ENCODE measurements at regions not wholly inside any gene's neighbourhood (a gene's known extent, or its start where the extent isn't known, plus 50 kb on each side); places are given as distances from the start of the nearest gene placed in this dataset.

DNA sequence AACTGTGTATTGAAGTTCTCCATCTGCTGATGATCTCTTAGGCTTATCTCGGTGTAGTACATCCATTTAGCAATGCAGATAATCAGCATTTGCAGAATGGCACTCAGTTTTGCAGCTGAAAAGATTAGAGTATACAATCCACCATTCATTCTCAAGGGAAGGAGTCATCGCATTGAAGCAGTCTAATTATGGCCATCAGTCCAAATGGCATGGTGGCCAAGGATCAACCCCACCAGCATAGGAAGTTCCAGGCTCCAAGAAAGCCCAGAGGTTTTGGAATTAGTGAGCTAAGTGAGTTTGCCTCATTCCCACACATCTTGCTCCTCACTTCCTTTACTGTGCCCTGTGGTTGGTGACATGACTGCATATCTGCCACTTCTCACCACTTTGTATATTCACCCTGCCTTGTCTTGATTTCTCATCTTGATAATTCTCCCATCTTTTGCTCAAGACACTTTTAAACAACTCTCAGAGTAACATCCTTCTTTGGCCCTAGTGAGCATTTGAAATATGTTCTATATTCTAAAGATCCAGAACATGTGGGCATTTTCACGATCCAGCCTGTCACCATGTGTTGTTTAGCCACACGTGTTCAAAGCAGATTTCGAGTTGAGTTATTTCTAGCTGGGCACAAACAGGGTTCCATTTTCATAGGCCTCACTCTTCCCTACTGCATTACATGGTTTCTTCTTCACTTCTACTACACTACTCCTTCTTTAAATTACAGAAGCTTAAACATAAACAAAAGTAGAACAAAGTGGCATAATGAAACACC, 1119.8 kb downstream of the TSN start:
- TF ChIP-seq CTCF (IDR thresholded peaks at IDR 0.05) (no peak), EZH2 (IDR thresholded peaks at IDR 0.05) (no peak)

All from neural progenitor cell (in vitro differentiated cells).